SK-N-SH treated with all-trans-retinoic acid at 6 μM for 48 hours (cell line): ENCODE measurements at regions not wholly inside any gene's neighbourhood (a gene's known extent, or its start where the extent isn't known, plus 50 kb on each side); places are given as distances from the start of the nearest gene placed in this dataset.

Experiments used
- ATAC-seq: fragments of 200-7000 bp; cut with Tn5 transposase; 3 replicates; pipeline ENCODE4 v1.9.1; 2020; ENCODE audit warnings: mild to moderate bottlenecking, moderate library complexity
- ARNTL ChIP-seq: fragments of 450-650 bp; formaldehyde crosslinking; IDR thresholded peaks from 2 replicates; pipeline ENCODE4 v1.5.0; 2020; ENCODE audit warnings: low read depth, mild to moderate bottlenecking, moderate library complexity, borderline replicate concordance
- CSDC2 ChIP-seq: fragments of 250-450 bp; sonication (Bioruptor Pico); IDR thresholded peaks from 2 replicates; pipeline ENCODE4 v1.5.0; 2020; ENCODE audit warnings: mild to moderate bottlenecking, moderate library complexity
- ISL1 ChIP-seq: fragments of 250-450 bp; sonication (Bioruptor Pico); IDR thresholded peaks from 2 replicates; pipeline ENCODE4 v2.1.2; 2022; ENCODE audit warnings: mild to moderate bottlenecking, moderate library complexity
- OSR1 ChIP-seq: fragments of 250-450 bp; sonication (Bioruptor Pico); IDR thresholded peaks from 2 replicates; pipeline ENCODE4 v1.8.0; 2022; ENCODE audit warnings: moderate library complexity, mild to moderate bottlenecking, inconsistent platforms
- PPARA ChIP-seq: fragments of 250-450 bp; sonication (Bioruptor Pico); IDR thresholded peaks from 2 replicates; pipeline ENCODE4 v1.5.0; 2020; ENCODE audit warnings: mild to moderate bottlenecking, borderline replicate concordance
- SNAI2 ChIP-seq: fragments of 250-450 bp; sonication (Bioruptor Pico); IDR thresholded peaks from 2 replicates; pipeline ENCODE4 v1.5.0; 2020; ENCODE audit warnings: mild to moderate bottlenecking, moderate library complexity
- ZC3H10 ChIP-seq: fragments of 250-450 bp; sonication (Bioruptor Pico); IDR thresholded peaks from 2 replicates; pipeline ENCODE4 v1.5.1; 2021; ENCODE audit warnings: mild to moderate bottlenecking, moderate library complexity
- ZFP3 ChIP-seq: fragments of 250-450 bp; sonication (Bioruptor Pico); IDR thresholded peaks from 2 replicates; pipeline ENCODE4 v1.5.0; 2020; ENCODE audit warnings: mild to moderate bottlenecking, moderate library complexity
- ZFP30 ChIP-seq: fragments of 450-650 bp; formaldehyde crosslinking; IDR thresholded peaks from 2 replicates; pipeline ENCODE4 v1.5.0; 2022; ENCODE audit warnings: mild to moderate bottlenecking, moderate library complexity
- ZNF565 ChIP-seq: fragments of 450-650 bp; formaldehyde crosslinking; conservative IDR thresholded peaks from 2 replicates; pipeline ENCODE4 v1.5.0; 2020; ENCODE audit warnings: low read depth, mild to moderate bottlenecking, moderate library complexity
- ZNF70 ChIP-seq: fragments of 450-650 bp; formaldehyde crosslinking; IDR thresholded peaks from 2 replicates; pipeline ENCODE4 v1.5.0; 2020; ENCODE audit warnings: mild to moderate bottlenecking, moderate library complexity
- ZNF8 ChIP-seq: fragments of 450-650 bp; formaldehyde crosslinking; IDR thresholded peaks from 2 replicates; pipeline ENCODE4 v1.5.0; 2020; ENCODE audit warnings: mild to moderate bottlenecking, moderate library complexity
- TF ChIP-seq, protein P1 (sequence below): fragments of 250-450 bp; sonication (Bioruptor Pico); IDR thresholded peaks from 2 replicates; pipeline ENCODE4 v1.8.0; 2021; ENCODE audit warnings: low read depth, mild to moderate bottlenecking, moderate library complexity, borderline replicate concordance
- TF ChIP-seq, protein P2 (sequence below): fragments of 250-450 bp; sonication (Bioruptor Pico); IDR thresholded peaks from 2 replicates; pipeline ENCODE4 v1.8.0; 2020; ENCODE audit warnings: mild to moderate bottlenecking, moderate library complexity, borderline replicate concordance
- TF ChIP-seq, protein P3 (sequence below): fragments of 250-450 bp; sonication (Bioruptor Pico); IDR thresholded peaks from 2 replicates; pipeline ENCODE4 v1.5.1; 2021; ENCODE audit warnings: mild to moderate bottlenecking, moderate library complexity
- TF ChIP-seq, protein P4 (sequence below): fragments of 250-450 bp; sonication (Bioruptor Pico); IDR thresholded peaks from 2 replicates; pipeline ENCODE4 v1.5.0; 2020; ENCODE audit warnings: mild to moderate bottlenecking, moderate library complexity
- TF ChIP-seq, protein P5 (sequence below): fragments of 250-450 bp; sonication (Bioruptor Pico); IDR thresholded peaks from 2 replicates; pipeline ENCODE4 v1.5.1; 2020; ENCODE audit warnings: low read depth, mild to moderate bottlenecking, moderate library complexity

DNA sequence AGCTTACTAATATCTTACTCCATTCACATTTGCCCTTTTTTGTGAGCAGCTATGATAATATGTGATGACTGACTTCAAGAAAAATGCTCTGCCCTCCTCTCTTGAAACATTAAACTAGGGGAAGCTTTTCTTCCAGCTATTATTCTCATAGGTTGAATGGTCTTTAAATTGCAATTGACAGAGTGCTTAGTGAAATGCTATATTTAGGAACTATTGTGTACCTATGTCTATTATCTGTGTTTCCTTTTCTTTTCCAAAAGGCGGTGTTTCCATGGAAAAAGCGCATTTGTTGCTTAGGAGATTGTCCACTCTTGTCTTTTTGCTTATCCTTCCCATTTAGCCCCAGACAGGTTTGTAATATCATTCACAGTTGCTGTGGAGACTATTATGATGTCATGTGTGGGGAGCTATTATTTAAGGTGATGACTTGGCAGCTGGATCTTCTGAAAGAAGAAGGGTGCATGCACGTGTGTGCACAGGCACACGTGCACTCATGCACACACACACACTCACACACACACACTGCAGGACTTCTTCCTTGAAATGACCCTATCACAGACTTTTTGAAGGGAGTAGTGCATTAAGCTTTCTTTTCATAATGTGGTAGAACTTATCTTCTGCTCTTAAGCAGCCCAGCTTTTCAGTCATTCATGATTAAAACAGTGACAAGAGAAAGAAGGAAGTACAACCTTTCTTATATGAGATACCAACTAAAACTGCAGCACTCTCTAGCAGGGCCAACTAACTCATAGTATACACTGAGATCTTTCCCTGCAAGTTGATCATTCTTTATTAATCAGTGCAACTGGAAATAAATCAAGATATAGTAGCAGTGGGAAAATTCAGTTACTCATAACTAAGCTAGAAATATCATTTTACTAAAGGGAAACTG, 340.8 kb upstream of the MTNR1B start (continued):
- TF ChIP-seq, protein P1, sequence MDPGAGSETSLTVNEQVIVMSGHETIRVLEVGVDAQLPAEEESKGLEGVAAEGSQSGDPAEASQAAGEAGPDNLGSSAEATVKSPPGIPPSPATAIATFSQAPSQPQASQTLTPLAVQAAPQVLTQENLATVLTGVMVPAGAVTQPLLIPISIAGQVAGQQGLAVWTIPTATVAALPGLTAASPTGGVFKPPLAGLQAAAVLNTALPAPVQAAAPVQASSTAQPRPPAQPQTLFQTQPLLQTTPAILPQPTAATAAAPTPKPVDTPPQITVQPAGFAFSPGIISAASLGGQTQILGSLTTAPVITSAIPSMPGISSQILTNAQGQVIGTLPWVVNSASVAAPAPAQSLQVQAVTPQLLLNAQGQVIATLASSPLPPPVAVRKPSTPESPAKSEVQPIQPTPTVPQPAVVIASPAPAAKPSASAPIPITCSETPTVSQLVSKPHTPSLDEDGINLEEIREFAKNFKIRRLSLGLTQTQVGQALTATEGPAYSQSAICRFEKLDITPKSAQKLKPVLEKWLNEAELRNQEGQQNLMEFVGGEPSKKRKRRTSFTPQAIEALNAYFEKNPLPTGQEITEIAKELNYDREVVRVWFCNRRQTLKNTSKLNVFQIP (CRISPR knock-in tag): no peak
- TF ChIP-seq OSR1 (no peak), ZC3H10 (CRISPR knock-in tag) (no peak), PPARA (CRISPR knock-in tag) (no peak), ZFP30 (CRISPR knock-in tag) (no peak), ZNF70 (CRISPR knock-in tag) (no peak), SNAI2 (no peak)
- TF ChIP-seq, protein P2, sequence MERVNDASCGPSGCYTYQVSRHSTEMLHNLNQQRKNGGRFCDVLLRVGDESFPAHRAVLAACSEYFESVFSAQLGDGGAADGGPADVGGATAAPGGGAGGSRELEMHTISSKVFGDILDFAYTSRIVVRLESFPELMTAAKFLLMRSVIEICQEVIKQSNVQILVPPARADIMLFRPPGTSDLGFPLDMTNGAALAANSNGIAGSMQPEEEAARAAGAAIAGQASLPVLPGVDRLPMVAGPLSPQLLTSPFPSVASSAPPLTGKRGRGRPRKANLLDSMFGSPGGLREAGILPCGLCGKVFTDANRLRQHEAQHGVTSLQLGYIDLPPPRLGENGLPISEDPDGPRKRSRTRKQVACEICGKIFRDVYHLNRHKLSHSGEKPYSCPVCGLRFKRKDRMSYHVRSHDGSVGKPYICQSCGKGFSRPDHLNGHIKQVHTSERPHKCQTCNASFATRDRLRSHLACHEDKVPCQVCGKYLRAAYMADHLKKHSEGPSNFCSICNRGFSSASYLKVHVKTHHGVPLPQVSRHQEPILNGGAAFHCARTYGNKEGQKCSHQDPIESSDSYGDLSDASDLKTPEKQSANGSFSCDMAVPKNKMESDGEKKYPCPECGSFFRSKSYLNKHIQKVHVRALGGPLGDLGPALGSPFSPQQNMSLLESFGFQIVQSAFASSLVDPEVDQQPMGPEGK (CRISPR knock-in tag): no peak
- TF ChIP-seq, protein P3, sequence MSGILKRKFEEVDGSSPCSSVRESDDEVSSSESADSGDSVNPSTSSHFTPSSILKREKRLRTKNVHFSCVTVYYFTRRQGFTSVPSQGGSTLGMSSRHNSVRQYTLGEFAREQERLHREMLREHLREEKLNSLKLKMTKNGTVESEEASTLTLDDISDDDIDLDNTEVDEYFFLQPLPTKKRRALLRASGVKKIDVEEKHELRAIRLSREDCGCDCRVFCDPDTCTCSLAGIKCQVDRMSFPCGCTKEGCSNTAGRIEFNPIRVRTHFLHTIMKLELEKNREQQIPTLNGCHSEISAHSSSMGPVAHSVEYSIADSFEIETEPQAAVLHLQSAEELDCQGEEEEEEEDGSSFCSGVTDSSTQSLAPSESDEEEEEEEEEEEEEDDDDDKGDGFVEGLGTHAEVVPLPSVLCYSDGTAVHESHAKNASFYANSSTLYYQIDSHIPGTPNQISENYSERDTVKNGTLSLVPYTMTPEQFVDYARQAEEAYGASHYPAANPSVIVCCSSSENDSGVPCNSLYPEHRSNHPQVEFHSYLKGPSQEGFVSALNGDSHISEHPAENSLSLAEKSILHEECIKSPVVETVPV (CRISPR knock-in tag): no peak

DNA sequence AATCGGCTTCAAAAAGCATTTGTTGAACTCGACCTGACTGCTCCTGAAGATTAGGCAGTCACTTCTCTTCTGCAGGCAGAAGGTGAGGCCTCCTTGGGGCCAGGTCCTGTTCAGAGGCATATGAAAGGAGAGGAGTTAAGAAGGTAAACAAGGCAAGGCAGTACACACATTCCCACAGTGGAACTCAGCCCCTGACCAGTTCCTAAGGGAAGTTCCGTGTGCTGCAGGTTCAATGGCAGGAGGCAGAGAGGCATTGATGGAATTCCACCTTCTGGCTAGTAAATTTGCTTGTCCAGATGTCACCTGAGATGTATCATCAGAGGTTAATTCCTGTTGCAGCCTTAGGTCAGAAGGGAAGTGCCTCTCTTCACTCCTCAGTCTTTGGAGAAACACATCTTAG, 337.0 kb upstream of the MTNR1B start:
- ATAC-seq: no peak

DNA sequence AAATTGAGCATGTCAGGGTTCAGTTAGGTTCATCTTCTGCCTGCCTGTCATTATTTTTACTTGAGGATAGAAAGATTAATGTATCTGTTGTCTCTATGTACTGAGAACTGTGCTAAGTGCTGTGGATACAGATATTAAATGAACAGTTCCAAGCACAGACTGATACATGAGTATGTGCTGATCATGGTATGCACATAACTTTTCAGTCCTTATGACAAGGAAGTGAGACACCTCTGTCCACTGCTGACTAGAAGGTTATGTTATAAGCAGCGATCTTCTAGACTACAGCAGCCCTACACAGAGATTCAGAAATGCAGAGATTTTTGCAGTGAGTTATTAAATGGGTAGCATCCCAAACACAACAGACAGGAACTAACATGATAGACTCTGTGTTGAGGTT, 335.6 kb upstream of the MTNR1B start:
- no peak for ATAC-seq
- TF ChIP-seq ZNF8 (CRISPR knock-in tag) (no peak), CSDC2 (CRISPR knock-in tag) (no peak), ZNF565 (CRISPR knock-in tag) (no peak), ZFP3 (CRISPR knock-in tag) (no peak), PPARA (CRISPR knock-in tag) (no peak), ZC3H10 (CRISPR knock-in tag) (no peak), ISL1 (no peak), ZFP30 (CRISPR knock-in tag) (no peak), ARNTL (CRISPR knock-in tag) (no peak)
- TF ChIP-seq, protein P4, sequence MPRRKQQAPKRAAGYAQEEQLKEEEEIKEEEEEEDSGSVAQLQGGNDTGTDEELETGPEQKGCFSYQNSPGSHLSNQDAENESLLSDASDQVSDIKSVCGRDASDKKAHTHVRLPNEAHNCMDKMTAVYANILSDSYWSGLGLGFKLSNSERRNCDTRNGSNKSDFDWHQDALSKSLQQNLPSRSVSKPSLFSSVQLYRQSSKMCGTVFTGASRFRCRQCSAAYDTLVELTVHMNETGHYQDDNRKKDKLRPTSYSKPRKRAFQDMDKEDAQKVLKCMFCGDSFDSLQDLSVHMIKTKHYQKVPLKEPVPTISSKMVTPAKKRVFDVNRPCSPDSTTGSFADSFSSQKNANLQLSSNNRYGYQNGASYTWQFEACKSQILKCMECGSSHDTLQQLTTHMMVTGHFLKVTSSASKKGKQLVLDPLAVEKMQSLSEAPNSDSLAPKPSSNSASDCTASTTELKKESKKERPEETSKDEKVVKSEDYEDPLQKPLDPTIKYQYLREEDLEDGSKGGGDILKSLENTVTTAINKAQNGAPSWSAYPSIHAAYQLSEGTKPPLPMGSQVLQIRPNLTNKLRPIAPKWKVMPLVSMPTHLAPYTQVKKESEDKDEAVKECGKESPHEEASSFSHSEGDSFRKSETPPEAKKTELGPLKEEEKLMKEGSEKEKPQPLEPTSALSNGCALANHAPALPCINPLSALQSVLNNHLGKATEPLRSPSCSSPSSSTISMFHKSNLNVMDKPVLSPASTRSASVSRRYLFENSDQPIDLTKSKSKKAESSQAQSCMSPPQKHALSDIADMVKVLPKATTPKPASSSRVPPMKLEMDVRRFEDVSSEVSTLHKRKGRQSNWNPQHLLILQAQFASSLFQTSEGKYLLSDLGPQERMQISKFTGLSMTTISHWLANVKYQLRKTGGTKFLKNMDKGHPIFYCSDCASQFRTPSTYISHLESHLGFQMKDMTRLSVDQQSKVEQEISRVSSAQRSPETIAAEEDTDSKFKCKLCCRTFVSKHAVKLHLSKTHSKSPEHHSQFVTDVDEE (CRISPR knock-in tag): no peak
- TF ChIP-seq, protein P2 (CRISPR knock-in tag): no peak
- TF ChIP-seq, protein P5, sequence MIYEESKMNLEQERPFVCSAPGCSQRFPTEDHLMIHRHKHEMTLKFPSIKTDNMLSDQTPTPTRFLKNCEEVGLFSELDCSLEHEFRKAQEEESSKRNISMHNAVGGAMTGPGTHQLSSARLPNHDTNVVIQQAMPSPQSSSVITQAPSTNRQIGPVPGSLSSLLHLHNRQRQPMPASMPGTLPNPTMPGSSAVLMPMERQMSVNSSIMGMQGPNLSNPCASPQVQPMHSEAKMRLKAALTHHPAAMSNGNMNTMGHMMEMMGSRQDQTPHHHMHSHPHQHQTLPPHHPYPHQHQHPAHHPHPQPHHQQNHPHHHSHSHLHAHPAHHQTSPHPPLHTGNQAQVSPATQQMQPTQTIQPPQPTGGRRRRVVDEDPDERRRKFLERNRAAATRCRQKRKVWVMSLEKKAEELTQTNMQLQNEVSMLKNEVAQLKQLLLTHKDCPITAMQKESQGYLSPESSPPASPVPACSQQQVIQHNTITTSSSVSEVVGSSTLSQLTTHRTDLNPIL (CRISPR knock-in tag): no peak
- TF ChIP-seq, protein P3 (CRISPR knock-in tag): no peak

More for the DNA sequence above, 337.0 kb upstream of the MTNR1B start:
- TF ChIP-seq PPARA (CRISPR knock-in tag): no peak
